HFFc6 (cell line): ENCODE measurements at regions not wholly inside any gene's neighbourhood (a gene's known extent, or its start where the extent isn't known, plus 50 kb on each side); places are given as distances from the start of the nearest gene placed in this dataset.

ENCODE experiments used
- DNase-seq: peaks from one replicate; pipeline ENCODE4 v3.0.0-alpha.2; 2018
- H3K27ac Mint-ChIP-seq: 2 replicates; pipeline ENCODE4 v1.8.0; 2020; ENCODE audit warnings: mild to moderate bottlenecking, mixed read lengths
- H3K27me3 Mint-ChIP-seq: 2 replicates; pipeline ENCODE4 v1.8.0; 2021; ENCODE audit warnings: mild to moderate bottlenecking, moderate library complexity, mixed read lengths; ENCODE audit not compliant: insufficient read depth
- H3K36me3 Mint-ChIP-seq: 2 replicates; pipeline ENCODE4 v1.8.0; 2021; ENCODE audit warnings: low read depth, mixed read lengths
- H3K4me1 Mint-ChIP-seq: 2 replicates; pipeline ENCODE4 v1.8.0; 2020; ENCODE audit warnings: low read depth, mixed read lengths
- H3K4me3 Mint-ChIP-seq: 2 replicates; pipeline ENCODE4 v1.8.0; 2020; ENCODE audit warnings: mild to moderate bottlenecking, moderate library complexity, mixed read lengths
- H3K9me3 Mint-ChIP-seq: 2 replicates; pipeline ENCODE4 v1.8.0; 2020; ENCODE audit warnings: mild to moderate bottlenecking, mixed read lengths
- TF ChIP-seq, protein P1 (sequence below): fragments of 200-600 bp; sonication (generic); IDR thresholded peaks from 2 replicates; pipeline ENCODE4 v1.5.0; 2021; ENCODE audit warnings: antibody characterized with exemption, mild to moderate bottlenecking

DNA sequence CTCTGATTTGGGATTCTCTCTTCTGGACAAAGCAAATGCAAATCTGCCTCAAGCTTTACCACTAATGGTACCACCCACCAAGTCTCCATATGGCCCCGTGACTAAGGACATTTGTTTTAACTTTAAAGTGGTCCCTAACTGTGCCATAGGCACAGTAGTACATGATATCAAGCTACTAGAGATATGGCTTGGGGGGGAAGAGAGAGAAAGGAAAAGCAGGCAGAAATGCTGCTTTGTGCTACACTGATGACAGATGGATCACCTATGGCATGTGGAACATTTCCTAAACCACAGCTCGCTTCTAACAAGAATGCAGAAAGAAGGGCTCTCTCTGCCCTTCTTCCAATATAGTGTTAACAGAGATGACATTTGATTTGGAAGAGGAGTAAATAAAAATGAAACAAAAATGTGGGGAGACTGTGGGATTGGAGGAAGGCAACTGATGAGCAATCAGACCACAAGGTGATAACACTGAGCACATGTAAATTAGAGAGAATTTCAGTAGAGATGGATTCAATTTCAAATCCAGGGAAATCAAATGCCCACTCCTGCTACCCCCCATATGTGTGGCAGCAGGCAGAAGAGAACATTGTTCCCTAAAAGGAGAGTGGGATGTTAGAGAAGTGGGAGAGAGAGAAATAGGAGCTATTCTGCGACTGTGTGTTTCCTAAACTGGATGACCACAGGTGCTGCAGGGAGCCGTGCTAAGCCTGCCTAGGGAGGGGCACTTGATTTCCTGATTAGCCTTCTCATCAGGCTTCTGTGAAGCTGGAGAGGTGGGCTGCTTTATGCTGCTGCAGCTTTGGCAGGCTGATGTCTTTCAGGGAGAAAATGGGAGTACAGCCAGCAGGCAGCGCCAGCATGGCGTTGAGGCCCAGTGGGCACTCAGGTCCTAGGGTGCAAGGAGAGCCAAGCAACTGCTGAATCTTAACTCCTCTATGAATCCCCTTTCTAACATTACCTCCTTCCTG lies 75.3 kb downstream of the ZNF648 start:
- TF ChIP-seq, protein P1, sequence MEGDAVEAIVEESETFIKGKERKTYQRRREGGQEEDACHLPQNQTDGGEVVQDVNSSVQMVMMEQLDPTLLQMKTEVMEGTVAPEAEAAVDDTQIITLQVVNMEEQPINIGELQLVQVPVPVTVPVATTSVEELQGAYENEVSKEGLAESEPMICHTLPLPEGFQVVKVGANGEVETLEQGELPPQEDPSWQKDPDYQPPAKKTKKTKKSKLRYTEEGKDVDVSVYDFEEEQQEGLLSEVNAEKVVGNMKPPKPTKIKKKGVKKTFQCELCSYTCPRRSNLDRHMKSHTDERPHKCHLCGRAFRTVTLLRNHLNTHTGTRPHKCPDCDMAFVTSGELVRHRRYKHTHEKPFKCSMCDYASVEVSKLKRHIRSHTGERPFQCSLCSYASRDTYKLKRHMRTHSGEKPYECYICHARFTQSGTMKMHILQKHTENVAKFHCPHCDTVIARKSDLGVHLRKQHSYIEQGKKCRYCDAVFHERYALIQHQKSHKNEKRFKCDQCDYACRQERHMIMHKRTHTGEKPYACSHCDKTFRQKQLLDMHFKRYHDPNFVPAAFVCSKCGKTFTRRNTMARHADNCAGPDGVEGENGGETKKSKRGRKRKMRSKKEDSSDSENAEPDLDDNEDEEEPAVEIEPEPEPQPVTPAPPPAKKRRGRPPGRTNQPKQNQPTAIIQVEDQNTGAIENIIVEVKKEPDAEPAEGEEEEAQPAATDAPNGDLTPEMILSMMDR, result no peak
- H3K9me3 Mint-ChIP-seq, result peaks cover 23% of the 10 kb centered on the region
- H3K27me3 Mint-ChIP-seq, result peaks cover 1% of the 10 kb centered on the region; the same call in 1 of the 2 replicates

DNA sequence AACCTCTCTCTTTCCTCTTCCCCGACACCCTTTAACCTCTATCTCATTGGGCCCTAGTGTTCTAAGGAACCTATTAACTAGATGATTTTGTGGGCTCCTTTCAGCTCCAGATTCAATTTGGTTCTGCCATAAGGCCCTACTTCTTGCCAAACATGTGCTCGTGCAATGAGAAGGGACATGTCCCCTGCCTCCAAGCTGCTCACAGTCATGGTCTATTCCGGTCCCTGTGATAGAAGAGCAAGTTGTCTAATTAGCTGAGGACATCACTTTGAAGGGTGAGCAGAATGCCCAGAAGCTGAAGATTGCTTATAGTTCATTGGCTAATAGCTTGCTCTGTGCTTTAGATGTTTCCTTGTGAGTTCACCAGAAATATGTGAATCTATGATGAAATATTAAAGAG lies 76.2 kb downstream of the ZNF648 start:
- H3K4me1 Mint-ChIP-seq, result no peaks in the 10 kb centered on the region
- H3K9me3 Mint-ChIP-seq, result peaks cover 27% of the 10 kb centered on the region
- H3K36me3 Mint-ChIP-seq, result no peaks in the 10 kb centered on the region
- peaks cover 1% of the 10 kb centered on the region; the same call in 1 of the 2 replicates for H3K27me3 Mint-ChIP-seq
- TF ChIP-seq, protein P1, result no peak
- DNase-seq, result no peak
- no peak overlapping the region for H3K27ac Mint-ChIP-seq
- H3K4me3 Mint-ChIP-seq, result no peak overlapping the region

More for the DNA sequence above, 75.3 kb downstream of the ZNF648 start:
- no peaks in the 10 kb centered on the region for H3K36me3 Mint-ChIP-seq
- H3K4me3 Mint-ChIP-seq, result no peak overlapping the region
- DNase-seq, result no peak
- no peak overlapping the region for H3K27ac Mint-ChIP-seq
- no peaks in the 10 kb centered on the region for H3K4me1 Mint-ChIP-seq

DNA sequence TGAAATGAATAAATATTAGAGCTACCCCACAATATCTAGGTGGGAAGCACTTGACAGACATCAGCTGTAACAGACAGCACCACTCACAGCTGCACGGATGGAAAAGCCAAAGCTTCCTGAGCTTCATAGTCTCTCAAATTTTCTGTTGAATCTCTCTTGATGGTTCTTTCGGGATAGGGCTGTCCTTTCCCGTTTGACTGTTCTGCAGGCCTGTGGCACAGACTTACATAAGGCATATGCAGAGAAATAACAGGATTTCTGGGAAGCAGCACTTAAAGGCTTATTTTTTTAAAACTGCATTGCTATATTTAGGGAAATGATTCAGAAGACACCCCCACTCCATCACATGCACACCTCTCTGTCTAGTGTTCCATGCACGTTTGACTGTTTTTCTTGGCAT lies 77.5 kb downstream of the ZNF648 start:
- Mint-ChIP-seq H3K4me1 (no peaks in the 10 kb centered on the region), H3K27me3 (peaks cover 1% of the 10 kb centered on the region; the same call in 1 of the 2 replicates), H3K9me3 (peaks cover 32% of the 10 kb centered on the region), H3K36me3 (no peaks in the 10 kb centered on the region), H3K4me3 (no peak overlapping the region), H3K27ac (no peak overlapping the region)
- DNase-seq, result no peak
- TF ChIP-seq, protein P1, result no peak

DNA sequence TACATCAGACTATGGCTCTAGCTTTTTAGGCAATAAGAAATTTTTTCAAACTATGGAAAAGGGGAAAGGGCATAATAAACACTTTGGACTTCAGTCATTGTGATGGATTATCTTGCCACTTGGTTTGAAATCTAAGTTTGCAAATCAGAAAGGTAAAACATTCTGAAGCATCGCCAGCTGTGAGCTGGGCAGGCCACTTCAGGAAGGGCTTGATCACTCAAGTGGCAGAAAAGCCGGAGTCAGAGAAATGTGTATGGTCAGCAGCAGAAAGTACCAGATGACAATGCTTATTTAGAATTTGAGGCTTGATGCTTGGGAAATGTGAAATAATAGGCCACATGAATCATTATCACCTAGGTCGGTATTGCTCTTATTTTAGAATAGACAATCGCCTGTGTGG lies 79.7 kb downstream of the ZNF648 start:
- peaks cover 52% of the 10 kb centered on the region for H3K9me3 Mint-ChIP-seq
- H3K4me3 Mint-ChIP-seq, result no peak overlapping the region
- no peaks in the 10 kb centered on the region for H3K4me1 Mint-ChIP-seq
- H3K27ac Mint-ChIP-seq, result no peak overlapping the region
- H3K27me3 Mint-ChIP-seq, result peaks cover 1% of the 10 kb centered on the region; the same call in 1 of the 2 replicates
- no peak for DNase-seq
- H3K36me3 Mint-ChIP-seq, result no peaks in the 10 kb centered on the region
- TF ChIP-seq, protein P1, result no peak

DNA sequence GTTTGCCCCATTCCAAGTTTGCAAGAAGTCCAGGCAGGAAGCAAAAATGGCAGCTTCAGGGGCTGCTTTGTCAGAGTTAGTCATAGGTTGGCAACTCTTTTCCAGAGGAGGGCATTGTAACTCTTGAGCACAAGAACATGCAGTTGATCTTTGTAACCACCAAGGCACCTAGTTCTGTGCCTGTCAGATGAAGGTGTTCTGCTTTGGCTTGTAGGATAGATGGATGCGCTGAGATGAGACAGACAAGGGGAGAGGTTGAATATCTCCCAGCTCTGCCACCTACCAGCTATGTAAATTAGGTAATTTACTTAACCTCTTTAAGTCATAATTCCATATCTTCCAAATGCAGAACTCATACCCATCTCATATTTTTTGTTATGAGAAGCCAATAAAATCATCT lies 89.3 kb downstream of the ZNF648 start:
- H3K4me1 Mint-ChIP-seq, result no peaks in the 10 kb centered on the region
- no peak overlapping the region for H3K27ac Mint-ChIP-seq
- DNase-seq, result no peak
- H3K4me3 Mint-ChIP-seq, result no peak overlapping the region
- H3K36me3 Mint-ChIP-seq, result 0 out of 2 replicates have a peak, but pooled peaks cover 8% of the 10 kb centered on the region
- H3K9me3 Mint-ChIP-seq, result peaks cover 59% of the 10 kb centered on the region
- TF ChIP-seq, protein P1, result no peak
- H3K27me3 Mint-ChIP-seq, result no peaks in the 10 kb centered on the region; the same call in none of the 2 replicates
